Activated CD4-positive, alpha-beta memory T cell treated with anti-CD3 and anti-CD28 coated beads for 36 hours (primary cell): ENCODE measurements at regions not wholly inside any gene's neighbourhood (a gene's known extent, or its start where the extent isn't known, plus 50 kb on each side); places are given as distances from the start of the nearest gene placed in this dataset.

Experiments used
- CTCF ChIA-PET: fragments of 350-600 bp; sonication (Branson Sonifier 250); formaldehyde crosslinking; loops from one replicate; lab custom pipeline; 2021; ENCODE audit warnings: antibody characterized with exemption, inconsistent platforms; lab: Charles Lee
- POLR2A ChIA-PET: fragments of 350-600 bp; sonication (Branson Sonifier 250); formaldehyde crosslinking; loops from one replicate; lab custom pipeline; 2021; ENCODE audit warnings: antibody characterized with exemption; lab: Charles Lee
- DNase-seq: peaks from one replicate; pipeline ENCODE4 v3.0.0-alpha.2; 2020
- H3K27ac Mint-ChIP-seq: one replicate; pipeline ENCODE4 v1.8.0; 2021; ENCODE audit warnings: mixed read lengths
- H3K27me3 Mint-ChIP-seq: one replicate; pipeline ENCODE4 v1.8.0; 2021; ENCODE audit warnings: mixed read lengths
- H3K36me3 Mint-ChIP-seq: one replicate; pipeline ENCODE4 v1.8.0; 2021; ENCODE audit warnings: mixed read lengths
- H3K4me1 Mint-ChIP-seq: one replicate; pipeline ENCODE4 v1.8.0; 2021; ENCODE audit warnings: low read depth, mixed read lengths
- H3K4me3 Mint-ChIP-seq: one replicate; pipeline ENCODE4 v1.8.0; 2021; ENCODE audit warnings: mild to moderate bottlenecking, mixed read lengths
- H3K9me3 Mint-ChIP-seq: one replicate; pipeline ENCODE4 v1.8.0; 2021; ENCODE audit warnings: mixed read lengths
- intact Hi-C: fragments of 100-400 bp; cut with micrococcal nuclease; formaldehyde crosslinking; loops from one replicate; pipeline ENCODE4 v1.15.1; 2023

DNA sequence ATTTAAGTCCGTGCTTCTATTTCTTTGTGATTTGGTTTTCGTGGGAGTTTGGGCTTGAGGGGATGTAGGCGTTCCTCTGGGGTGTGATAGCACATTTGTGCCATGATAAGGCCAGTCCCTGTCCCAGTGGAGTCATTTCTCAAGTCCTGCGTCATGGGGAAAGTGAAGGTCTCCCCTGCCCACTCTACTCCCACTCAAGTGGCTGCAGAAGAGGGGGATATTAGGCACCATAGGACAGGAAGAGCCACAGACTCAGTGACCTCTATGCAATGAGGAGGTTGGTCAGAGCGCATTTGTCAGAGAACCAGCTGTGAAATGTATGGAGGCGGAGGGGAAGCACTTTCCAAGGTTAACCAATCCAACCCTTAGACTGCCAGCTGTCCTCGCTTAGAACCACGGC, 51.9 kb upstream of the EDN1 start:
- Mint-ChIP-seq H3K27ac (no peak overlapping the region), H3K27me3 (peaks cover 2% of the 10 kb centered on the region), H3K36me3 (no peaks in the 10 kb centered on the region), H3K9me3 (no peaks in the 10 kb centered on the region), H3K4me1 (peaks cover 32% of the 10 kb centered on the region), H3K4me3 (no peak overlapping the region)
- ChIA-PET POLR2A (no interaction called here), CTCF (interaction anchor here (0.8 kb wide), 1 partner anchor 186 kb away, joined by 3 read pairs; no protein-coding TSS in a partner anchor)
- intact Hi-C loops: no loop called here
- peak; percentile 46 for DNase-seq
